Kidney tubule cell (primary cell): ENCODE measurements at regions not wholly inside any gene's neighbourhood (a gene's known extent, or its start where the extent isn't known, plus 50 kb on each side); places are given as distances from the start of the nearest gene placed in this dataset.

ENCODE experiments used
- DNase-seq: peaks from one replicate; pipeline ENCODE4 v3.0.0-alpha.2; 2018; ENCODE audit warnings: low spot score

DNA sequence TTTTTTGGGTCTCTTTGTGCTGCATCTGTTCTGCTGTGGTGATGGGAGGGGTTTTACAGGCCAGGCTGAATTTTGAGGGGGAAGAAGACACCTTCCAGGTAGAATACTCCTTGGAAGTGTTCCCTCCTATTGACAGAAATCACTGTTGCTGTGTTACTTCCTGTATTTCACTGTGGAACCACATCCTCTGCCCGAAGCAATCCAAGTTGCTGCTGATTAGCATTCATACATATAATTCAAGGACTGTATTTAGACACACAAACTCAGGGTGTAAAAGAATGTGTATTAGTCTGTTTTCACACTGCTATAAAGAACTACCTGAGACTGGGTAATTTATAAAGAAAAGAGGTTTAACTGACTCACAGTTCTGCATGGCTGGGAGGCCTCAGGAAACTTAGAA, 50.6 kb upstream of the TMEM244 start:
- DNase-seq: no peak
